ENCODE measurements at regions not wholly inside any gene's neighbourhood (a gene's known extent, or its start where the extent isn't known, plus 50 kb on each side); places are given as distances from the start of the nearest gene placed in this dataset.

DNA sequence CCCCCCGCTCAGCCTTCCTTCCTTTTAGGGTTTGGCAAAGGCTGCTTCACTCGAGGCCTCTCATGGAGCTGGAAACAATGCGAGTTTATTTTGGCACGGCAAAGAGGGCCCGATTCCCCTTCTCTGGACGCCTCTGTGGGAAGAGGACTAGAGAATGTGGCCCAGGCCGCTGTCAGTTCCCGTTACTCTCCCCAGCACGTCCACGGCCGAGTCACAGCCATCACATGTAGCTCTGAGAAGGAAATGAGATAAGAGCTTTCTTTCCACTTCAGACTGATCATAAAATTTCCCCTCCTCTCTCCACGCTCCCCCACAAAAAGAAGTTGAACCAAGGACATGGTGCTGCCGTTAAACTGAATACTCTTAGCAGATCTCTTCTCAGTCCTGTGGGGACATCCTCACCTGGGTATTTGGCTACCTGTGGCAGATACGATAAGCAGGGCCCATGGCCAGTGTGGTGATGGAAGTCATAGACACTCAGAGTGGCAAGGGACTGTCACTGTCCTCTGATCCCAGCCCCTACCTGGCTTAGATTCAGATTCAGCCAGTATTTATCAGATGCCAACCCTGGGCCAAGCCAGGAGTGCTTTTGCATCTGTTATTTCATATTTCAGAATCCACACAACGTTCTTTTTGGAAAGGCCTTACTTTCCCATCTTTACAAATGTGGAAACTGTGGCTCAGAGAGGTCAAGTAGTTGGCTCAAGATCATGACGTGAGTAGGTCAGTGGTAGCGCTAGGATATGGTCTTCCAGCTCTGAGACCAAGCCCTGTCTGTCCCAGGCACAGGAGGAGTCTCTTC lies 101.2 kb downstream of the MCFD2 start:
- no peak for TF ChIP-seq EZH2 (IDR thresholded peaks at IDR 0.05; ENCODE audit: borderline replicate concordance, low read depth, low read length, poor library complexity, severe bottlenecking)
- TF ChIP-seq, protein P1, sequence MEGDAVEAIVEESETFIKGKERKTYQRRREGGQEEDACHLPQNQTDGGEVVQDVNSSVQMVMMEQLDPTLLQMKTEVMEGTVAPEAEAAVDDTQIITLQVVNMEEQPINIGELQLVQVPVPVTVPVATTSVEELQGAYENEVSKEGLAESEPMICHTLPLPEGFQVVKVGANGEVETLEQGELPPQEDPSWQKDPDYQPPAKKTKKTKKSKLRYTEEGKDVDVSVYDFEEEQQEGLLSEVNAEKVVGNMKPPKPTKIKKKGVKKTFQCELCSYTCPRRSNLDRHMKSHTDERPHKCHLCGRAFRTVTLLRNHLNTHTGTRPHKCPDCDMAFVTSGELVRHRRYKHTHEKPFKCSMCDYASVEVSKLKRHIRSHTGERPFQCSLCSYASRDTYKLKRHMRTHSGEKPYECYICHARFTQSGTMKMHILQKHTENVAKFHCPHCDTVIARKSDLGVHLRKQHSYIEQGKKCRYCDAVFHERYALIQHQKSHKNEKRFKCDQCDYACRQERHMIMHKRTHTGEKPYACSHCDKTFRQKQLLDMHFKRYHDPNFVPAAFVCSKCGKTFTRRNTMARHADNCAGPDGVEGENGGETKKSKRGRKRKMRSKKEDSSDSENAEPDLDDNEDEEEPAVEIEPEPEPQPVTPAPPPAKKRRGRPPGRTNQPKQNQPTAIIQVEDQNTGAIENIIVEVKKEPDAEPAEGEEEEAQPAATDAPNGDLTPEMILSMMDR (conservative IDR thresholded peaks at IDR 0.05; ENCODE audit: low read depth, low read length), result no peak
